WTC11 (cell line): ENCODE measurements at regions not wholly inside any gene's neighbourhood (a gene's known extent, or its start where the extent isn't known, plus 50 kb on each side); places are given as distances from the start of the nearest gene placed in this dataset.

Source experiments
- ATAC-seq: fragments of 200-7000 bp; cut with Tn5 transposase; 2 replicates; pipeline ENCODE4 v1.10.0; 2021; ENCODE audit warnings: mild to moderate bottlenecking, moderate library complexity
- CTCF ChIA-PET: fragments of 300-600 bp; sonication (Branson Sonifier 250); formaldehyde crosslinking; loops from one replicate; lab custom pipeline; 2021; ENCODE audit warnings: antibody characterized with exemption; lab: Charles Lee
- POLR2A ChIA-PET: fragments of 350-600 bp; sonication (Branson Sonifier 250); formaldehyde crosslinking; loops from one replicate; lab custom pipeline; 2021; ENCODE audit warnings: antibody characterized with exemption; lab: Charles Lee
- DNase-seq: peaks from one replicate; pipeline ENCODE4 v3.0.0; 2021; ENCODE audit warnings: low spot score
- H3K27ac Mint-ChIP-seq: 2 replicates; pipeline ENCODE4 v1.8.0; 2021; ENCODE audit warnings: mixed read lengths
- H3K27me3 Mint-ChIP-seq: 2 replicates; pipeline ENCODE4 v1.8.0; 2021; ENCODE audit warnings: low read depth, mild to moderate bottlenecking, moderate library complexity, mixed read lengths
- H3K36me3 Mint-ChIP-seq: 2 replicates; pipeline ENCODE4 v1.8.0; 2021; ENCODE audit warnings: mixed read lengths
- H3K4me1 Mint-ChIP-seq: 2 replicates; pipeline ENCODE4 v1.8.0; 2022; ENCODE audit warnings: mixed read lengths
- H3K4me3 Mint-ChIP-seq: 2 replicates; pipeline ENCODE4 v1.8.0; 2021; ENCODE audit warnings: mild to moderate bottlenecking, moderate library complexity, mixed read lengths
- H3K9me3 Mint-ChIP-seq: 2 replicates; pipeline ENCODE4 v1.8.0; 2021; ENCODE audit warnings: mixed read lengths
- AFF4 ChIP-seq: sonication (generic); formaldehyde crosslinking; IDR thresholded peaks from 2 replicates; pipeline ENCODE4 v1.8.1; 2023; ENCODE audit warnings: mild to moderate bottlenecking, missing genetic modification reagents, borderline replicate concordance
- ARID4B ChIP-seq: sonication (generic); formaldehyde crosslinking; IDR thresholded peaks from 2 replicates; pipeline ENCODE4 v1.8.0; 2023; ENCODE audit warnings: missing genetic modification reagents, mild to moderate bottlenecking, borderline replicate concordance
- ATF6 ChIP-seq: sonication (generic); formaldehyde crosslinking; IDR thresholded peaks from 2 replicates; pipeline ENCODE4 v1.8.1; 2023; ENCODE audit warnings: mild to moderate bottlenecking, missing genetic modification reagents
- CTCF ChIP-seq: fragments of 200-600 bp; IDR thresholded peaks from 2 replicates; pipeline ENCODE4 v1.8.0; 2022; ENCODE audit warnings: antibody characterized with exemption
- GABPB1 ChIP-seq: sonication (generic); formaldehyde crosslinking; IDR thresholded peaks from 2 replicates; pipeline ENCODE4 v1.8.1; 2023; ENCODE audit warnings: mild to moderate bottlenecking, missing genetic modification reagents
- GRHL2 ChIP-seq: fragments of 250-450 bp; sonication (Bioruptor Pico); IDR thresholded peaks from 2 replicates; pipeline ENCODE4 v1.8.0; 2022; ENCODE audit warnings: mild to moderate bottlenecking, moderate library complexity; ENCODE audit not compliant: insufficient replicate concordance, severe bottlenecking
- GTF2I ChIP-seq: fragments of 250-450 bp; sonication (Bioruptor Pico); conservative IDR thresholded peaks from 2 replicates; pipeline ENCODE4 v1.4.0; 2021; ENCODE audit warnings: mild to moderate bottlenecking
- MAX ChIP-seq: sonication (generic); formaldehyde crosslinking; IDR thresholded peaks from 2 replicates; pipeline ENCODE4 v1.8.0; 2022; ENCODE audit warnings: mild to moderate bottlenecking, missing genetic modification reagents
- NFYB ChIP-seq: sonication (generic); formaldehyde crosslinking; conservative IDR thresholded peaks from 2 replicates; pipeline ENCODE4 v1.8.0; 2022; ENCODE audit warnings: low read depth, missing genetic modification reagents
- NR3C1 ChIP-seq: sonication (generic); formaldehyde crosslinking; conservative IDR thresholded peaks from 2 replicates; pipeline ENCODE4 v1.8.1; 2023; ENCODE audit warnings: low read depth, mild to moderate bottlenecking, missing genetic modification reagents
- SP1 ChIP-seq: sonication (generic); formaldehyde crosslinking; conservative IDR thresholded peaks from 2 replicates; pipeline ENCODE4 v1.8.1; 2022; ENCODE audit warnings: missing genetic modification reagents
- TEAD1 ChIP-seq: sonication (generic); formaldehyde crosslinking; IDR thresholded peaks from 2 replicates; pipeline ENCODE4 v1.8.0; 2022; ENCODE audit warnings: mild to moderate bottlenecking, missing genetic modification reagents
- USF1 ChIP-seq: sonication (generic); formaldehyde crosslinking; IDR thresholded peaks from 2 replicates; pipeline ENCODE4 v1.8.0; 2022; ENCODE audit warnings: mild to moderate bottlenecking, missing genetic modification reagents
- USF2 ChIP-seq: sonication (generic); formaldehyde crosslinking; IDR thresholded peaks from 2 replicates; pipeline ENCODE4 v1.8.1; 2023; ENCODE audit warnings: mild to moderate bottlenecking, missing genetic modification reagents, moderate library complexity
- ZMAT4 ChIP-seq: fragments of 250-450 bp; sonication (Bioruptor Pico); IDR thresholded peaks from 2 replicates; pipeline ENCODE4 v1.9.0; 2021; ENCODE audit warnings: mild to moderate bottlenecking
- ZNF532 ChIP-seq: fragments of 250-450 bp; sonication (Bioruptor Pico); IDR thresholded peaks from 2 replicates; pipeline ENCODE4 v1.9.0; 2021; ENCODE audit warnings: mild to moderate bottlenecking, borderline replicate concordance
- ZNF671 ChIP-seq: fragments of 250-450 bp; sonication (Bioruptor Pico); IDR thresholded peaks from 2 replicates; pipeline ENCODE4 v1.8.0; 2021; ENCODE audit warnings: mild to moderate bottlenecking

GRCh38 chr1:2941907-2942306 is 79.4 kb upstream of the ACTRT2 start (continued):
- TF ChIP-seq NR3C1 (CRISPR knock-in tag) = no peak

GRCh38 chr1:2942410-2942809 is 78.9 kb upstream of the ACTRT2 start:
- H3K36me3 Mint-ChIP-seq = peaks cover 33% of the 10 kb centered on the region
- peaks cover 33% of the 10 kb centered on the region for H3K9me3 Mint-ChIP-seq
- POLR2A ChIA-PET = no interaction called here
- H3K4me3 Mint-ChIP-seq = no peak overlapping the region
- DNase-seq (no peak), ATAC-seq (no peak)
- CTCF ChIA-PET = no interaction called here
- H3K27ac Mint-ChIP-seq = no peak overlapping the region
- H3K27me3 Mint-ChIP-seq = peaks cover 24% of the 10 kb centered on the region
- no peaks in the 10 kb centered on the region for H3K4me1 Mint-ChIP-seq
- TF ChIP-seq ARID4B (no peak), USF1 (no peak), MAX (no peak), ZNF532 (CRISPR knock-in tag) (no peak), USF2 (CRISPR knock-in tag) (no peak), NFYB (no peak), GTF2I (CRISPR knock-in tag) (no peak), ZMAT4 (CRISPR knock-in tag) (no peak), GABPB1 (CRISPR knock-in tag) (no peak), SP1 (CRISPR knock-in tag) (no peak), ZNF671 (CRISPR knock-in tag) (no peak), ATF6 (no peak), TEAD1 (CRISPR knock-in tag) (no peak), AFF4 (CRISPR knock-in tag) (no peak), GRHL2 (CRISPR knock-in tag) (no peak), CTCF (no peak)
